GM19372 (cell line): ENCODE measurements at regions not wholly inside any gene's neighbourhood (a gene's known extent, or its start where the extent isn't known, plus 50 kb on each side); places are given as distances from the start of the nearest gene placed in this dataset.

Experiments used
- ATAC-seq: cut with Tn5 transposase; IDR thresholded peaks from one replicate; pipeline ENCODE4 v1.9.1; 2021; ENCODE audit warnings: mild to moderate bottlenecking, low read depth, moderate library complexity; ENCODE audit not compliant: unreplicated experiment

- no peak for ATAC-seq
Observed at GRCh38 chr1:37237948-37238347, 203.6 kb upstream of the GRIK3 start.

DNA sequence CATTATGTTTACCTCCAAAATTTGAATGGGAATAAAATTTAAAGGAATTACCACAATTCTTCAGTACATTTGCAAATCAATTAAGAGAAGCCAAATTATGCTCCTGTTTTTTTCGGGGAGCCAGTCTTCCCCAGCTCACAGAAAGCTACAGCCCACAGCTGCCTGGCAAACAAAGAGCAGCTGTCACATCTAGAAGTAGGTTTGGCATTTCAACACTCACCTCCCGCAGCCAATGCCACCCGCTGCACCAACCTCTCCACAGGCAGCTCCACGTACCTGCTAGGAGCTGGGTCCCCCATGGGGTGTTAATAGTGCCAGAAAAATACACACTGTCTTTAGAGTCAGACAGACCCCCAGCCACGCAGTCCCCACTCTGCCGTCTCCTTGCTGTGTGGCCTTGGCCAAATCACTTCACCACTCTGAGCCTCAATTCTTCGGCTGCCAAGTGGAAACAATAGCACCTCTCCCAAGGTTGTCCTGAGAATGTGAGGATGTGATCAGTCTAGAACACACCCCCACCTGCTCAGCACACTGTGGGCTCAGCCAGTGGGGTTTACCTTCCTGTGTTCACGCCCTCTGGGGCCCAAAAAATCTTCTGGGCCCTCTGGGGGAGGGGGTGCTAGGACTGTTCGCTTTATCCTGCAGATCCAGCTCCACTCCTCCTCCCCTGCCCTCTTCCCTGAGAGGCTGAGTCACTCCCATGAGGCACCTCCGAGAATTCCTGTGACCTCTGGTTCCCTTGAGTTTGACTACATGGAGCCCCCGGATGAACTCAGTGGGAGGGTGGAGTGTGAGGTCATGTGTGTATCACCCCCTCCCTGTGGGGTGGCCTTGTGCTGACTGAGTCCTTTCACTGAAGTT lies 204.3 kb upstream of the GRIK3 start:
- ATAC-seq = no peak

- ATAC-seq = no peak
Observed at GRCh38 chr1:37239225-37239740, 205.0 kb upstream of the GRIK3 start.

DNA sequence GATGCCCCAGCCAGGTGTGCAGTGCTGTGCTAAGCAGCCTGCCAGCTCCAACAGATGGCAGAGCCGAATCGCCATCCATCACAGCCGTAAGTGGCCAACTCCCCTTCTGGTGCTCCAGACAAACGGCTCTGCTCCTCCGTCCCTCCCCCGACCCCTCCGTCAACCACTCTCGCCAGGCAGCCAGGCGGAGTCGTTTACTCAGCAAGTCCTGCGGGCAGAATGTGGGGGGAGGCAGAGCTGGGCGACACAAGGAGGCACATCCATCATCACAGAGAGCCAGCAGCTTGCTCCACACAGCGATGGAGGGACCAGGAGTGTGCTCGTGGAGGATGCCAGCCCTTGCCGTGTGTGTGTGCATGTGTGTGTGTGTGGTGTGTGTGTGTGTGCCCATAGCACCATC lies 206.6 kb upstream of the GRIK3 start:
- ATAC-seq = no peak

- no peak for ATAC-seq
Observed at GRCh38 chr1:37242501-37242900, 208.2 kb upstream of the GRIK3 start.

- ATAC-seq = no peak
Observed at GRCh38 chr1:37243368-37244082, 209.2 kb upstream of the GRIK3 start.

DNA sequence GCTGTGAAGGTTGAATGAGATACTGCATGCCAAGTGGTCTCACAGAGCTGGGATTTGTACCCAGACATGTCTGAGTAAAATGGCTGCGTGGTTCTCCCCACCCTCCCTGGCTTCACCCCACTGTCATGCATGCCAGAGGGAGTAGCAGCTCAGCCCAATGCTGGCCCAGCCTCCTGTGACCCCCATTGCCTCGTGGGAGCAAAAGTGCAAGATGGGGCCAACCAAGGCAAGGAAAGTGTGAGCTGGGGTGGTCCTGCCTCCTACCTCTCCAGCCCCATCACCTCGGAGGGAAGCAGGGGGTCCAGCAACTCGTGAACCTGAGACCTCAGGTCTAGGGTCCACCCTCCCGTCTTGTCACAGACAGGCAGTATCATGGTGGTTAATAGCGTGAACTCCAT lies 209.8 kb upstream of the GRIK3 start:
- no peak for ATAC-seq

DNA sequence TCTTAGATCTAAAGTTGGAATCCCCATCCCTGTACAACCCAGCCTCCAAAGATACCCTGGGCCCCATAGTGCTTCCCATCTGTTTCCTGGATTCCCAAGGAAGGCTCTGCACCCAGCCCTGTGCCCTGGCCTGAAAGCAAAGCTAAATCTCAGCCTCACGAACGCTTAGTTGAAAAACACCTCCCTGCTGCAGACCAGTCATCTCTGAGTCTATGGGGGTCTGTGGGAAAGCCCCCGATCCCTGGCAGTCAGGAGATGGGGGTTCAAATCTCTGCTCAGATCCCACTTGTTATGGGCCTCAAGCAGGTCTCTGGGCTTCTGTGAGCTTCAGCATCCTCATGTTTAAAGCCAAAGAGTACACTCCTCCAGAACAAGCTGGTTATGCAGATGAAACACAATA lies 210.5 kb upstream of the GRIK3 start:
- ATAC-seq = no peak

- ATAC-seq = no peak
Observed at GRCh38 chr1:37246631-37247030, 212.3 kb upstream of the GRIK3 start.

DNA sequence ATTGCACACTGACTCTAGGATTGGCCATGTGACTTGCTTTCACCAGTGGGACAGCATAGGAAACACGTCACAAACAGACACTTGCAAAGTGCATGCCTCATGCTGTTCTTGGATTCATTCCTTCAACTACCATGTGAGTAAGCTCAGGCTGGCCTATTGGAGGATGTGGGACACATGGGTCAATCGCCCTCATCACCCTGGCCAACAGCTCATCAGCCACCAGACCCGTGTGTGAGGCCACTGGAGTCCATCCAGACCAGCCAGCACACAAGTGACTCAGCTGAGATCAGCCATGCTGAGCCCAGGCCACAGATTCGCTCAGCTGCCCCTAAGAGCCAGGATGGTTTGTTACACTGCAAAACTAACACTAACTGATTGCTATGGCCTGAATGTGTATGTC lies 216.1 kb upstream of the GRIK3 start:
- no peak for ATAC-seq

DNA sequence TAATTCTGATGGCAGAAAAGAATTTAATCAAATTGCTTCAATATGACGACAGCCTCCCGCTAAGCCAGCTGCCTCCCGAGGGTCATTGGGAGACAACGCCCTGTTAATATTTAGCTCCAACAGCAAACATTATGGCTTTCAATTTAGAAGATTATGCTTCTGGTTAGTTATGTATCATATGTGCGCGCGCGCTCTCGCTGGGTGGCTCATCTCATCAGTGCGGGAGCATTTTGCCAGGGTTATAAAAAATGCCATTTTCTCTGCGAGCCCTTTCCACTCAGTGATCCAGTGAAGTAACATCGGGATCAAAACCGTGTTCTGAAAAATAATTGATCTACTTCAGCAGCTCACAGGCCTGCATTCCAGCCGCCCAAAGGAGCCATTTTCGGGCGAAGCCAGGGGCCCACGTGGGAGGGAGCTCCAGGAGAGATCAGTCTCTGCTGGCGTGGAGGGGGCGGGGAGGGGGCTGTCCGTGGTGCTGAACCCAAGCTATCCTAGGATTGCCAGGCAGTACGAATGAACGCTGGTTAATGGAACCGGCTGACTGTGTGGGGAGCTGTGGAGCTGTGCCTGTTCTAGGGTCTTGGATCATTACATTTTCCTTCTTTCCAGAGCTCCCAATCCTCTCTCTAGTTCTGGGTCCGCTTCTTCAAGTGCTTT lies 219.1 kb upstream of the ZC3H12A start:
- ATAC-seq = no peak

GRCh38 chr1:37255868-37256267 lies 218.5 kb upstream of the ZC3H12A start:
- ATAC-seq = no peak

DNA sequence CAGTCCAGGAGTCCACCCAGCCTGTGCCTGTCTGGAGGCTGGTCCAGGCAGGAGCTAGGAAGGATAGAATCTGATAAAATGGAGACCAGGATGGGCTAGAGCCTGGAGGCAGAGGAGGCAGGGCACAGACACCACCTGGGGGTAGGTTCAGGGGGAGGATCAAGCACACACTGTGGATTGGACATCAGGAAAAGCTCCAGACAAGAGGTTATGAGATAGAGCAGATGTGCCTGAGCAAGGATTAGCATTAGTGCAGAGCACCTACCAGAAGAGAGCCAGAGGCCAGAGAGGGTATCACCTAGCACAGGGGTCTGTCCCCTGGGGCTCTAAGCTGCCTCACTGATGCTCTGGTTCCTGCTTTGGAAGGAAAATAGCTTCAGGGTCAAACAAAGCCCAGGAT lies 216.7 kb upstream of the ZC3H12A start:
- no peak for ATAC-seq

- ATAC-seq = no peak
Observed at GRCh38 chr1:37258068-37258467, 216.3 kb upstream of the ZC3H12A start.

- no peak for ATAC-seq
Observed at GRCh38 chr1:37259019-37259418, 215.4 kb upstream of the ZC3H12A start.

DNA sequence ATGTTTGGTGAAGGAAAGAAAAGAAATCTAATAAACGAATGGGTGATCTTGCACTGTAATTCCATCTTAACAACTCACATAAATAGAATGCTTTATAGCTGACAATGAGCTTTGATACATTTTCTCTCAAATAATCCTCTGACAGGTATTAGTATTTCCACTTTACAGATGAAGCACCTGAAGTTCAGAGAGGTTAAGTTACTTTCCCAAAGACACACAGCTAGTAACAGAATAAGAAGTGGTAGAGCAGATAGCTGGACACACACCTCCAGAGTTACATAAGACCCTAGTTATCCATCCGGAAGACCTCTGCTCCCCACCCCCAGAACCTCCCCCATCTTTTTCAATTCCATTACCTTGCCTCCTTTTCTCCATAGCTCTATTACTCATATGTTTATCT lies 213.3 kb upstream of the ZC3H12A start:
- no peak for ATAC-seq

DNA sequence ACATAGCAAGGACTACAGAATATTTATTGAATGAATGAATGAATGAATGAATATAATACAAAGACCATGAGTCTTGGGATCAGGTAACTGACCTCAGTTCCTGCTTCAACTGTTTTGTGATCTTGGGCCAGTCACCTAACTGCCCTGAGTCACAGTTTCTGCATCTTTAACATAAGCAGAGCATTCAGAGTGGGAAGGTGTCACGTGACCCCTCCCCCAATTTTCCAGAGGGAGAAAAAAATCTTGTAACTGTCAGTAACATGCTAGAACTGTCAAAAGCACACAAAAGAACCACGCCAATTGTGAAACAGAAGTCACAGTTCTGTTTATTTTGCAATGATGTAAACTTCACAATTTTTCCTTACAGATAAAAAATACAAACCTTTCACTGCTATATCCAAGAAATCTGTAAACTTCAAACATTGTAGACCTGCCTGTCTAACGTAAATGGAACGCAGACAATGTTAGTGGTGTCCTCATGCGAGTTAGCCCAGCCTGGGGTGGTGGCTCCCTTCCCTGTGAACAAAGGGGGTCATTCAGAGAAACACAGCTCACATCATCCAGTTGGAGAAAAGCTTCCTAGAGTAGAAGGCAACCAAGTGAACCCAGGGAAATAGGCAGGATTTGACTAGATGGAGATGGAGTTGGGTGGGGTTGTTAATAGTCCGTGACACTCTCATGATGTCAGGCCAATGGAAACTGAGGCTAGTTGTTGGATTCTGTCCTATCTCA lies 211.8 kb upstream of the ZC3H12A start:
- no peak for ATAC-seq

DNA sequence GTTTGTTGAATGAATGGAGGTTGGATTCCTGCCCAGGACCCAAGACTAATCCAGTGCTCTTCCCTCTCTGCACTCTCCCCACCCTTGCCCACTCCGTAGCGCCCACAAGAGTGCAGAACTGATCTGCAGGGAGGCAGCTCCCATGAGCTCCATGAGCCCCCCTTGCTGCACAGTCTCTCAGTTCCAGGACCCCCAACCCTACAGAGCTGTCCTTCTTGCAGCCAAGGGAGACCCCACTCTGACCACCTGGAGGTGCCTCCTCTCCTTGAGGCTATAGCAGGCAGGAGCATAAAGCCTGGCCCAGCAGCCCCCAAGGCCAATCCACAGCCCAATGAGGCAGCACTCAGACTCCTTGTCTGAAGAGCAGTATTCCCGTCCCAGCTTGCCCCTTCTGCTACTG lies 209.2 kb upstream of the ZC3H12A start:
- no peak for ATAC-seq

DNA sequence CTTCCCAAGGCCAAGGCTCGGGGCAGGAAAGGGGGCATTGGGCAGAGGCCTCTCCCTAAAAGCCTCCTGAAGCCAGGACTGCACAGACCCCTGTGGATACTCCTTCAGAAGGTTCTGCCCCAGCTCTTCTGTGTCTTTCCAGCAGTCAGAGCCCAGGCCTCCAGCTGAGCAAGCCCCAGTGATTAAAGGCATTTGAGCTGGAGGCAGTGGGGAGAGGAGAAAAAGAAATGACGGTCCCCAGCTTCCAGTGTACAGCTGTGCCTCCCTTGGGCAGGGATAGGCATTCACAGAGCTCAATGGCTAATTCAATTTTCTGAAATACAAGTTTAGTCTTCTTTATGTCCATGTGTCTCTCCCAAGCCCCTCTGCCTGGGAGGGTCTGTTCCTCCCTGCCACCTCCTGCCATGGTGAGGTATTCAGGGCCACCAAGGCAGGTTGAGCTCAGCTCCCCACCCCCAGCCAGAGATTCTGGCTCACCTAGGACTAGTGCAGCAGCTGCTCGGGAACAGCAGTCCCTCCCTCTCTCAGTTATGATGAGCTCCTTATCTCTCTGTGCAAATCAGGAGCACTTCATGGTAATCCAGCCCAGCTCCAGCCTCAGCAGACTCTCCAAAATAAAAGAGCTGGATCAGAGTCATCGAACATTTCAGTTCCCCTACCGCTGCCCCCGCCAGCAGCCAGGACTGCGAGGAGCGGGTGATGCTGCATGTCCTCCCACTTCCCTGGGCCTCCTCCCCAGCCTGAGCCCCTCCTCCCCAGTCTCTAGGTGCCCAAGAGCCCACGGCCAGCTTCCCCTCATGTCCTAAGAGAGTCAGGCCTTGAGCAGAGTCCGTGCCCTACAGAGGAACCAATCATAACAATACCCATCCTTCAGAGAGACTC lies 208.4 kb upstream of the ZC3H12A start:
- no peak for ATAC-seq
